ENCODE measurements at regions not wholly inside any gene's neighbourhood (a gene's known extent, or its start where the extent isn't known, plus 50 kb on each side); places are given as distances from the start of the nearest gene placed in this dataset.

GRCh38 chr5:67462147-67462546 is 265.5 kb upstream of the CD180 start:
- no peaks in the 10 kb centered on the region for H3K4me1 Mint-ChIP-seq (ENCODE audit: low read depth)
- DNase-seq (ENCODE audit: low spot score): no peak
- no peaks in the 10 kb centered on the region for H3K9me3 Mint-ChIP-seq
- no peak overlapping the region for H3K4me3 Mint-ChIP-seq
- no peak overlapping the region for H3K27ac Mint-ChIP-seq
- no peaks in the 10 kb centered on the region for H3K36me3 Mint-ChIP-seq (ENCODE audit: low read depth)
- no peaks in the 10 kb centered on the region for H3K27me3 Mint-ChIP-seq (ENCODE audit: low read depth)

DNA sequence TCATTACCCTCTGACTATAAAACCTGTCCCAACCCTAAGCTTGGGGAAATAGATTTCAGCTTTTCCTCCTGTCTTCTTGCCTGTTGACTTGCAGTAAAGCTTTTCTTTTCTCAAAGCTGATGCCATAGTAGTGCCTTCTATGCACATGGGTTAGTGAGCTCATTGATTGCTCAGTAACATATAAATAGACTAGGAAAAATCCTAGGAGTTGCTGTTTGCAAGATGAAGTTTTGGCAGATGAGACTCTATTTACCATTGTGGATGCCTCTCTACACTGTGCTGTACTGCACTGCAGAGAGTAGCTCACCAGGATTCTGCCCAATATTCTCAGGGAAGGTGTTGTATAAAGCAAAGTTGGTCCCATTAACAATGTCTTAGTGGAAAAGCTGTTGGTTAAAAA is 262.7 kb upstream of the CD180 start:
- DNase-seq (ENCODE audit: low spot score): no peak
- Mint-ChIP-seq H3K27me3 (ENCODE audit: low read depth) (no peaks in the 10 kb centered on the region), H3K36me3 (ENCODE audit: low read depth) (no peaks in the 10 kb centered on the region), H3K27ac (no peak overlapping the region), H3K4me3 (no peak overlapping the region), H3K4me1 (ENCODE audit: low read depth) (peaks cover 5% of the 10 kb centered on the region), H3K9me3 (no peaks in the 10 kb centered on the region)

DNA sequence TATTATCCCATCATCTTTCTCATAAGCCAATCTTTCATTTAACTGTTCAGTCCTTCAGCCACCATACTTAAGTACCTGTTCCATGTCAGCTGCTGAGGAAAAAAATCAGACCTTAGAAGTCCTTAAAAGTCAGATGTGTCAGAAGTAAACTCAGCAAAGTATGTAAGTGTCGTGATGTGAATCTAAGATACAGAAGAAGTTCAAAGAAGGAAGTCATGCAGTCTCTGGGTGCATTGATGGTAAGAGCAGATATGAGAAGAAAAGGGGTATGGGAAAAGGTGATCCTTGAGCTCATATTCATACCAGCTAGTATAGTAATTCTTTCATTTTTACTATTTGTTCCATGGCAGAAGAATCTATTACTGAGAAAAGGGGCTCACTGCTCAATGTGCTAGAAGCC is 259.4 kb upstream of the CD180 start:
- Mint-ChIP-seq H3K4me1 (ENCODE audit: low read depth) (peaks cover 5% of the 10 kb centered on the region), H3K36me3 (ENCODE audit: low read depth) (no peaks in the 10 kb centered on the region), H3K4me3 (no peak overlapping the region), H3K27ac (no peak overlapping the region), H3K9me3 (no peaks in the 10 kb centered on the region), H3K27me3 (ENCODE audit: low read depth) (no peaks in the 10 kb centered on the region)
- no peak for DNase-seq (ENCODE audit: low spot score)

DNA sequence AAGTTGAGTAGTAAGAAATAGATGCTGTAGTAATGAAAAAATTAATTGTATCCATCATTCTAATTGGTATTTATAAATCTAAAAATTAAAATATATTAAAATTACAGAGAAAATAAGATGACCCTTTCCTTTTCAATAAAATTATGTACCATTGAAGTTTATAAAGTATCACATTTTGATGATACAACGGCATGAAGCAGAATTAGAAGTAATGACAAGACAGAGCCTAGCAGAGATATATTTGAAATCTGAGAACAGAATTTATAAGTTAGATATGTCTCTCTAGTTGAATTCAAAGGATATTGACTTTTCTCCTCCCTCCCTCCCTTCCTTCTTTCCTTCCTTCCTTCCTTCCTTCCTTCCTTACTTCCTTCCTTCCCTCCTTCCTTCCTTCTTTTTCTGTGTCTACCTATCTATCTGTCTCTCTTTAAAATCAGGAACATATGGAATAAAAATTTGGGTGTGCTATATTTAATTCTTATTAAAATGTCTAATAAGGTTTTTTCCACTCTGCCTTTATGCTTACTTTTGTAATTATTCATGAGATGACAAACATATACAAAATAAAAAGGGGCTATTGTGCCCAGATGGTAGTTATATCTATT is 258.5 kb upstream of the CD180 start:
- no peak overlapping the region for H3K27ac Mint-ChIP-seq
- H3K27me3 Mint-ChIP-seq (ENCODE audit: low read depth): no peaks in the 10 kb centered on the region
- H3K4me3 Mint-ChIP-seq: no peak overlapping the region
- no peaks in the 10 kb centered on the region for H3K9me3 Mint-ChIP-seq
- H3K4me1 Mint-ChIP-seq (ENCODE audit: low read depth): peaks cover 5% of the 10 kb centered on the region
- H3K36me3 Mint-ChIP-seq (ENCODE audit: low read depth): no peaks in the 10 kb centered on the region
- DNase-seq (ENCODE audit: low spot score): no peak

- H3K36me3 Mint-ChIP-seq (ENCODE audit: low read depth): no peaks in the 10 kb centered on the region
- H3K4me3 Mint-ChIP-seq: no peak overlapping the region
- no peak overlapping the region for H3K27ac Mint-ChIP-seq
- DNase-seq (ENCODE audit: low spot score): no peak
- no peaks in the 10 kb centered on the region for H3K9me3 Mint-ChIP-seq
- H3K4me1 Mint-ChIP-seq (ENCODE audit: low read depth): peaks cover 5% of the 10 kb centered on the region
- H3K27me3 Mint-ChIP-seq (ENCODE audit: low read depth): no peaks in the 10 kb centered on the region
These were observed 256.7 kb upstream of the CD180 start for GRCh38 chr5:67453111-67453905.

- H3K27ac Mint-ChIP-seq: no peak overlapping the region
- H3K9me3 Mint-ChIP-seq: no peaks in the 10 kb centered on the region
- no peak overlapping the region for H3K4me3 Mint-ChIP-seq
- no peaks in the 10 kb centered on the region for H3K27me3 Mint-ChIP-seq (ENCODE audit: low read depth)
- DNase-seq (ENCODE audit: low spot score): no peak
- H3K4me1 Mint-ChIP-seq (ENCODE audit: low read depth): peaks cover 5% of the 10 kb centered on the region
- H3K36me3 Mint-ChIP-seq (ENCODE audit: low read depth): no peaks in the 10 kb centered on the region
These were observed 255.2 kb upstream of the CD180 start for GRCh38 chr5:67451640-67452279.

GRCh38 chr5:67447732-67448131 is 251.1 kb upstream of the CD180 start:
- DNase-seq (ENCODE audit: low spot score): no peak
- H3K27ac Mint-ChIP-seq: no peak overlapping the region
- H3K27me3 Mint-ChIP-seq (ENCODE audit: low read depth): no peaks in the 10 kb centered on the region
- H3K4me1 Mint-ChIP-seq (ENCODE audit: low read depth): no peaks in the 10 kb centered on the region
- no peaks in the 10 kb centered on the region for H3K9me3 Mint-ChIP-seq
- H3K4me3 Mint-ChIP-seq: no peak overlapping the region
- no peaks in the 10 kb centered on the region for H3K36me3 Mint-ChIP-seq (ENCODE audit: low read depth)

DNA sequence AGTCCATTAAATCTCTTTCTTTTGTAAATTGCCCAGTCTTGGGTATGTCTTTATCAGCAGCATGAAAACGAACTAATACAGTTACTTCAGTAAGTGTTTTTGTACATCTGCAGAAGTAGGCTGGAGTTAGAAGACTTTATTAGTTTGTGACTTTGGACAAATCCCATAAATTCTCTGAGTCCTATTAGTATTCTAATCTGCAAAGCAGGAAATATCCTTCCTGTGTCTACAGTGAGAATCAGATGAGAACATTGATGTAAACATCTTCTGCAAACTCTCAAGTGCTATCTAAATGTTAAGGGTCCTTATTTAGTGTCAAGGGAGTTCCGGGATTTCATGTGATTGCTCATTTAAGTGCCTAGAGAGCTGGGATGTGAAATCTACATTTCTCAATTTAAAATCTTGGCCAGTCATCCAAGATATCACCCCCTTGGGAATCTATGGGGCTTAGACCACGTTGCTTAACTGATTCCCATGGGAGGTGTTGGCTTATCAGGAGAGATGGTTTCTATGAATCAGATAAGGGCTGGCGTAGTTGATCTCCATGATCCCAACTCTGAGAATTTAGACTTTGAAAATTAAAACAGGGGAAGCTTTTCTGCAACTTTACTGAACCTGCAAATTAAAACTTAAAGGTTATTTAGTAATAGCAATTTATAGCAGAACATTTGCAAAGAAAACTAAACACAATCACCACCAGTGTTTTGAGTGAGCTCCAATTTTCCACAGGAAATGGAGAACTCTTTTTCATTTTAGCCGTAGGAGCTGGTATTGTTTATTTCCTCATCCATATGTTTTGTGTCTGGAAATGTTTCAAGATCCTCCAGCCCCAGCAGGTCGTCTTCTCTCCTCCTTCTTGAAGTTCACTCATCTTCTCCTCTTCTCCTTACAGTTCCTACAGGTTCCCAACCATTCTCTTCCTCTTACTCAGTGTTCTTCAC is 241.6 kb upstream of the CD180 start:
- Mint-ChIP-seq H3K36me3 (ENCODE audit: low read depth) (no peaks in the 10 kb centered on the region), H3K4me1 (ENCODE audit: low read depth) (no peaks in the 10 kb centered on the region), H3K4me3 (no peak overlapping the region), H3K9me3 (no peaks in the 10 kb centered on the region), H3K27me3 (ENCODE audit: low read depth) (no peaks in the 10 kb centered on the region), H3K27ac (no peak overlapping the region)
- DNase-seq (ENCODE audit: low spot score): no peak

DNA sequence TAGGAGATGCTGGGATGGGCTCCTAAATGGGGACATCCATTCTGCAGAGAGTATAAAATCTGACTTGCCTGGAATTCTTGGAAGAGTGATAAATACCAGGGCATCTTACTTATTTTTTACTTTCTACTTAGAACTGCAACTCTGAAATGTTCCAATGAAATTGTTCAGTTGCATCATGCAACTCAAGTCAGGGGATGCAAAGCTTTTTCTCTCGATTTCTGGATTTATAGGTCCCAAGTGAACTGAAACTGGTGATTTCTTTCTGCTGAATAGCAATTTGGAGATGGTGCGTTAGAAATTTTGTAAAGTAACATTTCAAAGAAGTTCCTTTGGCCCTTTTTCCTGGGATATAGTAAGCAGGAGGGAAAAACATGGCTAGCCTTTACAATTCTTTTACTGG is 238.4 kb upstream of the CD180 start:
- H3K36me3 Mint-ChIP-seq (ENCODE audit: low read depth): no peaks in the 10 kb centered on the region
- H3K4me1 Mint-ChIP-seq (ENCODE audit: low read depth): no peaks in the 10 kb centered on the region
- no peak for DNase-seq (ENCODE audit: low spot score)
- H3K27ac Mint-ChIP-seq: no peak overlapping the region
- H3K4me3 Mint-ChIP-seq: no peak overlapping the region
- H3K9me3 Mint-ChIP-seq: no peaks in the 10 kb centered on the region
- H3K27me3 Mint-ChIP-seq (ENCODE audit: low read depth): no peaks in the 10 kb centered on the region

GRCh38 chr5:67434466-67434865 is 237.9 kb upstream of the CD180 start:
- no peaks in the 10 kb centered on the region for H3K27me3 Mint-ChIP-seq (ENCODE audit: low read depth)
- no peak overlapping the region for H3K27ac Mint-ChIP-seq
- DNase-seq (ENCODE audit: low spot score): no peak
- H3K4me3 Mint-ChIP-seq: no peak overlapping the region
- H3K4me1 Mint-ChIP-seq (ENCODE audit: low read depth): no peaks in the 10 kb centered on the region
- H3K9me3 Mint-ChIP-seq: no peaks in the 10 kb centered on the region
- no peaks in the 10 kb centered on the region for H3K36me3 Mint-ChIP-seq (ENCODE audit: low read depth)

- Mint-ChIP-seq H3K4me1 (ENCODE audit: low read depth) (no peaks in the 10 kb centered on the region), H3K4me3 (no peak overlapping the region), H3K27me3 (ENCODE audit: low read depth) (no peaks in the 10 kb centered on the region), H3K27ac (no peak overlapping the region), H3K9me3 (no peaks in the 10 kb centered on the region), H3K36me3 (ENCODE audit: low read depth) (no peaks in the 10 kb centered on the region)
- DNase-seq (ENCODE audit: low spot score): no peak
These were observed 236.0 kb upstream of the CD180 start for GRCh38 chr5:67432606-67433005.

DNA sequence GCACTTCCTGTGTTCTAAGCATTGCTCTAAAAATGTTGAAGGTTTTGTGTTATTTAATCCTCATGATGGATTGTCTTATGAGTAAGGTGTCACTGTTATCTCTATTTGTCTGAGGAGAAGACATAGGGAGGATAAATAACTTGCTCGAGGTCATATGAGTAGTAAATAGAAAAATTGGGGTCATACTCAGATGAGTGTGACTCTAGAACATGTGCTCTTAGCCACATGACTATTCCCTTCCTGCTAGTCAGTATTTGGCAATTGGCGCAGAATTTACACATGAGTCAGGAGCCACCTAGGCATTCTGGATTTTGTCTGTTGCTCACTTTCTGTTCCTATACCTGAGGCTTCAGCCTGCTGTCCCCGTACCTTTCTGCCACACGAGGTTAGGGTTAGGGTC is 234.6 kb upstream of the CD180 start:
- DNase-seq (ENCODE audit: low spot score): no peak
- Mint-ChIP-seq H3K36me3 (ENCODE audit: low read depth) (no peaks in the 10 kb centered on the region), H3K27ac (no peak overlapping the region), H3K4me1 (ENCODE audit: low read depth) (no peaks in the 10 kb centered on the region), H3K4me3 (no peak overlapping the region), H3K27me3 (ENCODE audit: low read depth) (no peaks in the 10 kb centered on the region), H3K9me3 (no peaks in the 10 kb centered on the region)

- Mint-ChIP-seq H3K9me3 (no peaks in the 10 kb centered on the region), H3K27me3 (ENCODE audit: low read depth) (no peaks in the 10 kb centered on the region), H3K27ac (no peak overlapping the region), H3K36me3 (ENCODE audit: low read depth) (no peaks in the 10 kb centered on the region), H3K4me3 (no peak overlapping the region), H3K4me1 (ENCODE audit: low read depth) (no peaks in the 10 kb centered on the region)
- no peak for DNase-seq (ENCODE audit: low spot score)
These were observed 231.3 kb upstream of the CD180 start for GRCh38 chr5:67427850-67428298.

Data from T-helper 2 cell treated with Interferon-gamma antibody and Interleukin-4, amounts not matched to agents 5 μg/mL and 100 μg/mL, for 36 hours (primary cell).